ENCODE measurements at regions not wholly inside any gene's neighbourhood (a gene's known extent, or its start where the extent isn't known, plus 50 kb on each side); places are given as distances from the start of the nearest gene placed in this dataset.
"Not testable (repeated sequence)": the region's sequence is repeated elsewhere in the genome, so short reads cannot be mapped to it uniquely, and the experiment has no call there.

- TF ChIP-seq CTCF (IDR thresholded peaks at IDR 0.05 in 4 of 5, conservative IDR thresholded peaks at IDR 0.05 in 1 of 5); POLR2A (IDR thresholded peaks at IDR 0.05): not testable (repeated sequence)
These were observed 320.9 kb downstream of the BCL2L11 start for GRCh38 chr2:111441614-111442013.
